ENCODE measurements at regions not wholly inside any gene's neighbourhood (a gene's known extent, or its start where the extent isn't known, plus 50 kb on each side); places are given as distances from the start of the nearest gene placed in this dataset.

- no peak for DNase-seq
Measured at GRCh38 chr14:101004954-101005353, 101.4 kb upstream of the RTL1 start.

DNA sequence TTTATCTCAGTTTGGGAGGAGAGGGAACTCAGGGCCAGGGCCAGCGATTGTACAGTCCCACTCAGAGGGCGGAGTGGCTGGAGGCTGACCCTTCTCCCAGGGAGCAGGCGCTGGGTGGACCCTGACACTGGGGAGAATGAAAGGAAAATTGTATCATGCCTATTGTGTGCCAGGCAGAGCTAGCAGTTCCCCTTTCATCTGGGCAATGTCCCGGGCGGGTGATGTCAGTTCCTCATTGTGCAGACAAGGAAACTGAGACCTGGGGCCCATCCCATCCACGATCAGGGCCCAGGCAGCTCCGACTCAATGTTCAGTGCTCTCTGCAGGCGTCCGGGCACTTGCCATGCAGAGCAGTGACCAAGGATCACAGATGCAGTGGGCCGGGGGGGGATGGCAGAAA, 101.9 kb upstream of the RTL1 start:
- DNase-seq, result no peak

DNA sequence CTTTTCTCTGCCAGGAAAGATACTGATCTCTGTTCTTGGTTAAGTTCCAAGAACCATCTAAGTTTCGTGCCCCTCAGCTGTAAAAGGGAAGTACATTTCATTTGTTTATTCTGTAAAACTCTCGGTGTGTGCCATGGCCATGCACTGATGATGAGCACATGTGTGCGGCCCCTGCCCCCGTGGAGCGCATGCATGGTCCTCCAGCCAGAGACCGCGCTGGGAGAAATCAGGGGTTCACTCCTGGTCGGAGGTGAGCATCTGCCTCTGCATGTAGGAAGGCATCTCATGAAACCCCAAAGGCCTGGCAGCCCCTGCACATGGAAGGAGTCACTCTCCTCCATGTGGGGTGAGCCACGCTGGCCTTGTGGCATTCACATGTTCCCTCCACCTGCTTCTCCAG, 102.5 kb upstream of the RTL1 start:
- DNase-seq, result no peak

DNA sequence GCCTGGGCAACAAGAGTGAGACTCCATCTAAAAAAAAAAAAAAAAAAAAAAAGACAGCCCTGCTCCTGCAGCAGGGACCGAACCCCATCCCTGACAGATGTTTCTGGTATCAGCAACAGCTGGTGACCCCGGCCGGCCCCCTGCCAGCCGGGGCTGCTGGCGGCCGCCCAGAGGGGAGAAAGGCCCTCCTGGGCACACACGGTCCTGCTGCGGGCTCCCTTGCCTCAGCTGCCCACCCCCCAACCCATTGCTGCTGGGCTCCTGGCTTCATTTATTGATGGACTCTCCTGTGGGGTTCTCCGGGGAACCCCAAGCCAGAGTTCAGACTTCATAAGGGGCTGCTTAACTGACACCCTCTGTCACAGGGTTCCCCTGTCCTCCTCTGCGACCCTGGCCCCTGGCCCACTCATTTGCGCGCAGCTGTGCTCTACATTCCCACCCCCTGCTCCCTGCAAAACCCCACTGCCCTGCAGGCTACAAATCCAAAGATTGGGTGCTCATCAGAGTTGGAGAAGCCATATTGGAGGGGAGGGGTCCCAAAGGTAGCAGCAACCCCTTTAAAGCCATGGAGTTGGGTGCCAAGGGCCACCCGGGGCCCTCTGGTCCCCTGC, 103.6 kb upstream of the RTL1 start:
- no peak for DNase-seq

GRCh38 chr14:101007765-101008164, 104.2 kb upstream of the RTL1 start:
- no peak for DNase-seq

GRCh38 chr14:101008196-101008595, 104.7 kb upstream of the RTL1 start:
- DNase-seq, result no peak

DNA sequence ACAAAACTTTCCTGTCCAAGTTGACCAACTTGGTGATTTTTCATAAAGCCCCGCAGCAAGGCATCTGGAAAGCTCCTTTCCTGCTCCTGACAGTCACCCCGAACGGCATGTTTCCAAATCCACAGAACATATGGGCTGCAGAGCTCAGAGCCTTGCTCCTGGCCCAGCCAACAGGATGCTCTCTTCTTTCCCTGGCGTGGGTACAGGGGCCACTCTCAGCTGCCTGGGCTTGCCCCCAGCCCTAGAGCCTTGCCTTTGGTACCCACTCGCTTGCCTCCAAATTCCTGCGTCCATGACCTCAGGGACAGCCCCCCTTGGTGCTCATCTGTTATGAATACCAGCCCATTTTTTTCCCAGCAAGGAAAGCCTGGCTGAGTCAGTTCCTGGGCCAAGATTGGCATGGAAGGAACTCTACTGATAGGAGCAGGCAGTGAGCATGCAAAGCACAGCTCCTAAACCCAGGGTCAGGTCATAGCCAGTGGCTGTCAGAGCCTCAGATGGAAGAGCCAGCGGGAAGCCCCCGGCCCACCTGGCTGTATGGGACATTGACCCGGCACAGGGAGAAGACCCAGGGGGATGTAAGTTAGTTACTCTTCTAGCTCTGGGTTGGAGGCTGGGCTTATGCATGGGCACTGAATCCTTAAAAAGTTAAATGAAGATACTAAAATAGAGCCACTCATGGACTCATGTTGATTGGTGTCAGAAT, 105.3 kb upstream of the RTL1 start:
- no peak for DNase-seq

DNA sequence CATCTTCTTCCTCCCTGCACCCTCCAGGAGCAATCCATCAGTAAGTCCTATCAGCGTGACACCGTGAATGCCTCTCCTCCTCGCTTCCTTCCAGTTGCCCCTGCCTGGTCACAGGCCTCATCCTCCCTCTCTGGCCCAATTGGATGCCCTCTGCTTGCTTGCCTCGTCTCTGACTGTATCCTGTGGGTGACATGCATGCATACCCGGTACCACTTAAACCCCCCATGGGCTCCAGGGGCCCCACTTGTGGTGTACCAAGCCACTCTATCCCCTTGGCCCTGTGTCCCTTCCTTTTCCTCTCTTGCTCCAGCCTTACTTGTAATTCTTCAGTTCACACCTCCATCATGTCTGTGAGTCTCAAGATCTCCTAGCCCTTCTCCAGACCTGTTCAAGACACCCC, 106.0 kb upstream of the RTL1 start:
- no peak for DNase-seq

GRCh38 chr14:101010293-101010692, 106.8 kb upstream of the RTL1 start:
- DNase-seq, result no peak

GRCh38 chr14:101010835-101011234, 107.3 kb upstream of the RTL1 start:
- DNase-seq, result no peak

- no peak for DNase-seq
Measured at GRCh38 chr14:101017209-101017608, 113.7 kb upstream of the RTL1 start.

- no peak for DNase-seq
Measured at GRCh38 chr14:101017806-101018560, 114.5 kb upstream of the RTL1 start.

DNA sequence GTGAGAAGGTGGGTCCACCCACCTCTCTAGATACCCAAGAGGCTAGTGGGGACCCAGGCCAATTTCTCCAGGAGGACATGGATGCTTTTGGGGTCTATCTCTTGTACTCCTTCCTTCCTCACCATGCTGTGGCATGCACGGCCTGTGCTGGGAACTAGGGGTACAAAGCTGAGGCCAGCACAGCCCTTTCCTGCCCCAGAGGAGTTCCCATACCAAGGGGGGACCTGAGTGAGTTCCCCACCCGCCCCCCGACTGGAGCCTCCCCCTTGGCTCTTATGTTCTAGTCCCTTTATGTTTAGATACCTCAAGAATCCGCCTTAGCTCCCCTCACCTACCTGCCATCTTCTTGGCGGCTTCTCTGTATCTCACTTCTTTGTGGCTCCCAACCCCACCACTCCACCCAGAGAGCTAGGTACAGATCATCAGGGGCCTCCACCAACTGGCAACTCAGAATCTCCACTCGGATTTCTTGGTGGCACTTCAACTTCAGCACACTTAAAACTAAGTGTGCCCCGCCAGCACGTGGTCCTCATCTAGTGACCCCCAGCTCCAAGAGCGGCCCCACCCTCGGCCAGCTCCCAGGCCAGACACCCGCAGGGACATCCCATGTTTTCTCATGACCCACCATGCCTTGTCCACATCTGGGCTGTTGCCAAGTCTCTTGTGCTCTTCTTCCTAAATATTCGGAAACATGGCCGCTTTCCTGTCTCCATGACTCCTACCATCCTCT, 115.2 kb upstream of the RTL1 start:
- DNase-seq, result no peak

DNA sequence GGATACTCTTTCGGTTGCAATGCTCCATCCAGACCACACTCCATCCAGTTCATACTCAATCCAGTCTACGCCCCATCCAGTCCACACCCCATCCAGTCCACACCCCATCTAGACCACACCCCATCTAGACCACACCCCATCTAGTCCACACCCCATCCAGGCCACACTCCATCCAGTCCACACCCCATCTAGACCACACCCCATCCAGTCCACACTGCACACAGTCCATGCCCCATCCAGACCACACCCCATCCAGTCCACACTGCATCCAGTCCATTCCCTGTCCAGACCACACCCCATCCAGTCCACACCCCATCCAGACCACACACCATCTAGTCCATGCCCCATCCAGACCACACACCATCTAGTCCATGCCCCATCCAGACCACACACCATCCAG, 116.0 kb upstream of the RTL1 start:
- no peak for DNase-seq

DNA sequence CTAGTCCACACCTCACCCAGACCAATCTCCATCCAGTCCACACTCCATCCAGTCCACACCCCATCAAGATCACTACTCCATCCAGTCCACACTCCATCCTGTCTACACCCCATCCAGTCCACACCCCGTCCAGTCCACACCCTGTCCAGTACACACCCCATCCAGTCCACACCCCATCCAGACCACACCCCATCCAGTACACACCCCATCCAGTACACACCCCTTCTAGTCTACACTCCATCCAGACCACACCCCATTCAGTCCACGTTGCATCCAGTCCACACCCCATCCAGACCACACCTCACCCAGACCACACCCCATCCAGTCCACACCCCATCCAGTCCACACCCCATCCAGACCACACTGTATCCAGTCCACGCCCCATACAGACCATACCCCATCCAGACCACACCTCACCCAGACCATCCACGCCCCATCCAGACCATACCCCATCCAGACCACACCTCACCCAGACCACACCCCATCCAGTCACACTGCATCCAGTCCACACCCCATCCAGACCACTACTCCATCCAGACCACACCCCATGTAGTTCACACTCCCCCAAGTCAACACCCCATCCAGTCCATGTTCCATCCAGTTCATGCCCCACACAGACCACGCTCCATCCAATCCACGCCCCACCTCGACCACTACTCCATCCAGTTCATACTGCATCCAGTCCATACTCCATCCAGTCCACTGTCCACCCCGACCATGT, 116.6 kb upstream of the RTL1 start:
- no peak for DNase-seq

DNA sequence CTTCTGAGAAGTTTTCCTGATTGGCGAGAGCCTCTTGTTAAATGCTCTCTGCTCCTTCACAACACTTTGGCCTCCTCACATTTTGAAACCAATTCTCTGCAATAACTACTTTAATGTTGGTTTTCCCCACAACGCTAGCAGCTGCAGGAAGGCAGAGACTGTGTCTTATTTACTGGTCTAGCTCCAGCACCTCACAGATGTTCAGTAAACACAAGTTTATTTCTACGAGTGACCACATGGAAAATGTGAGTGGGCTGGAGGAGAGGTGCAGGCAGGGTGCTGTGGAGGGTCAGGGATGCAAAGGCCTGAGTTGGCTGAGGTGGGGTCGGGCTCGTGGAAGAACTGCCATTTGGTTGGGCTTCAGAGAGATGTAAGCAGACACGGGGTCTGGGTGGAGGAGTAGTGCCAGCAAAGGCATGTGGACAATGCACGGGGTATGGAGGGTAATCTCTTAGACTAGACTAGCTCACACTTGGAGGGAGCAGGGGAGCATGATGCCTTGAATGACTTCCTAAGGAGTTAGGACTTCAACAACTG, 117.4 kb upstream of the RTL1 start:
- DNase-seq, result no peak

DNA sequence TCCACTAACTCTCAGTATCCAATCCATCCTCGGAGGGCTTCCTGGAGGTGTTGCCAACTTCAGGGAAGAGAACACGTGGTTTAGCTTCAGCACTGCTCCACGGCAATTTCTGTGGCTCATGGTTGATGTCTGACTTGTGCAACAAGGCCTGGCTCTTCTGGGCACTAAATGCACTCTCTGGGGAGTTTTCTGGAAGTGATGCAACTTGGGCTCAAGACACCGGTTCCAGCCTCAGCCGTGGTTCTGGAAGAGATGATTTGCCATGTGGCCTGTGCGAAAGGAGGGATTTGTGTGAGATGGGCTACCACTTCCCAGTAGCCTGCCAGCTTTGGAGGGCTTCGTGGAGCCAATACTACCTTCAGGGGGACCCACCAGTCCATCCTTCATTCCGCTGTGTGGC, 118.6 kb upstream of the RTL1 start:
- no peak for DNase-seq

- DNase-seq, result no peak
Measured at GRCh38 chr14:101022916-101023435, 119.5 kb upstream of the RTL1 start.

- no peak for DNase-seq
Measured at GRCh38 chr14:101024686-101025085, 121.2 kb upstream of the RTL1 start.

- no peak for DNase-seq
Measured at GRCh38 chr14:101025131-101025530, 121.6 kb upstream of the RTL1 start.

GRCh38 chr14:101025696-101026095, 122.2 kb upstream of the RTL1 start:
- no peak for DNase-seq

DNA sequence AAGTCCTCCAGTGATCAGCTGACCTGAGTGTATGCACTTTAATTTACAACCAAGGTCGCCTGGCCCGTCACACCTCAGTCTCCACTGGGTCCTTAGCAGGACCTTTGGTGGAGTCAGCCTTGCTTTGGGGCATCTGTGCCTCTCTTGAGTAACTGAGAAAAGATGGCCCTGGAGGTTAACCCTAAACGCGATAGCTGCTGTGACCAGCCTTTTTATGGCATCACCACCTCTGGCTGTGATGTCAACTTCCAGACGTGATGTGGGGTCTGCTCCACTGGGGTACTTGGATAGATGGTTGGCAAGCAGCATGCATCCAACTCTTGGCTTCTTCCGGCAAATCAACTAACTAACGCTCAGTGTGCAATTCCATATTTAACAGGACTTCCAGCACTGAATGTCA, 122.8 kb upstream of the RTL1 start:
- no peak for DNase-seq

All from SHP77 treated with DMSO at 0.1 percent for 48 hours (cell line).